A549 (cell line): ENCODE measurements at regions not wholly inside any gene's neighbourhood (a gene's known extent, or its start where the extent isn't known, plus 50 kb on each side); places are given as distances from the start of the nearest gene placed in this dataset.

Experiments
- ATAC-seq, 2 experiments: fragments of 200-7000 bp in 1 of 2; fragments of >200 bp in 1 of 2; cut with Nextera tagmentation in 1 of 2; cut with Tn5 transposase in 1 of 2; 3 replicates each; pipeline versions ENCODE4 v1.8.0 to v1.9.1; 2018 to 2020; ENCODE audit warnings: mild to moderate bottlenecking in 1 of 2, moderate library complexity in 1 of 2
- CTCF ChIA-PET: fragments of 300-600 bp; sonication (Branson Sonifier 250); formaldehyde crosslinking; extraction: SDS; loops from one replicate; lab custom pipeline; 2021; ENCODE audit warnings: antibody characterized with exemption, inconsistent platforms; lab: Yijun Ruan, JAX
- POLR2A ChIA-PET: fragments of 350-600 bp; formaldehyde crosslinking; extraction: SDS; loops from one replicate; lab custom pipeline; 2021; ENCODE audit warnings: antibody characterized with exemption, inconsistent platforms; lab: Yijun Ruan, JAX
- DNase-seq, 2 experiments: peaks; one replicate each; pipeline versions ENCODE4 v3.0.0 to v3.0.0-alpha.2; 2011 to 2016; ENCODE audit warnings: low read depth in 1 of 2, low spot score in 1 of 2
- FAIRE-seq: peaks from 2 replicates; lab custom pipeline; 2011; peaks lifted over from hg19 to GRCh38; lab: Jason Lieb, UNC
- H3K27ac ChIP-seq, 2 experiments: fragments of >200 bp; sonication (Bioruptor Twin); formaldehyde crosslinking; 3 replicates each; pipeline ENCODE4 v1.5.1; 2016 to 2017
- H3K4me1 ChIP-seq: fragments of >200 bp; sonication (Bioruptor Twin); formaldehyde crosslinking; 3 replicates; pipeline ENCODE4 v1.6.1; 2016
- H3K4me2 ChIP-seq: fragments of >200 bp; sonication (Bioruptor Twin); formaldehyde crosslinking; 3 replicates; pipeline ENCODE4 v1.6.1; 2016
- H3K4me3 ChIP-seq: fragments of >200 bp; sonication (Bioruptor Twin); formaldehyde crosslinking; 3 replicates; pipeline ENCODE4 v1.5.1; 2016
- H3K9me3 ChIP-seq: fragments of >200 bp; sonication (Bioruptor Twin); formaldehyde crosslinking; 3 replicates; pipeline ENCODE4 v1.6.1; 2016
- BHLHE40 ChIP-seq: IDR thresholded peaks from 2 replicates; pipeline ENCODE4 v1.6.1; 2012; ENCODE audit warnings: low read depth, low read length, inconsistent platforms
- CEBPB ChIP-seq, 2 experiments: fragments of >200 bp in 1 of 2; sonication (Bioruptor Twin) in 1 of 2; formaldehyde crosslinking in 1 of 2; IDR thresholded peaks; 2 replicates each; pipeline ENCODE4 v1.6.1; 2012 to 2016
- EP300 ChIP-seq, 2 experiments: fragments of >200 bp; sonication (Bioruptor Twin); formaldehyde crosslinking; IDR thresholded peaks; 2 replicates in 1 of 2; 3 replicates in 1 of 2; pipeline ENCODE4 v1.6.1; 2016 to 2017
- FOSB ChIP-seq: fragments of 250-450 bp; sonication (Bioruptor Pico); IDR thresholded peaks from 2 replicates; pipeline ENCODE4 v1.5.0; 2020; ENCODE audit warnings: mild to moderate bottlenecking, moderate library complexity
- GATA3 ChIP-seq: IDR thresholded peaks from 2 replicates; pipeline ENCODE4 v1.6.1; 2012; ENCODE audit warnings: borderline replicate concordance
- HDAC2 ChIP-seq: fragments of 200-600 bp; sonication (generic); IDR thresholded peaks from 2 replicates; pipeline ENCODE4 v1.6.1; 2016
- HMGXB4 ChIP-seq: fragments of 250-450 bp; sonication (Bioruptor Pico); IDR thresholded peaks from 2 replicates; pipeline ENCODE4 v1.5.0; 2021; ENCODE audit warnings: mild to moderate bottlenecking, moderate library complexity, borderline replicate concordance
- HOXB13 ChIP-seq: fragments of 250-450 bp; sonication (Bioruptor Pico); IDR thresholded peaks from 2 replicates; pipeline ENCODE4 v1.5.0; 2020; ENCODE audit warnings: low read depth, mild to moderate bottlenecking, moderate library complexity
- JUNB ChIP-seq: fragments of >200 bp; sonication (Bioruptor Twin); formaldehyde crosslinking; IDR thresholded peaks from 2 replicates; pipeline ENCODE4 v1.6.1; 2016
- NFE2L2 ChIP-seq: fragments of 150-350 bp; conservative IDR thresholded peaks from 2 replicates; pipeline ENCODE4 v1.6.1; 2014; ENCODE audit warnings: low read length
- NPAS2 ChIP-seq: fragments of 250-450 bp; sonication (Bioruptor Pico); IDR thresholded peaks from 2 replicates; pipeline ENCODE4 v1.8.0; 2022; ENCODE audit warnings: mild to moderate bottlenecking, moderate library complexity, borderline replicate concordance
- NR3C1 ChIP-seq: fragments of >200 bp; sonication (Bioruptor Twin); formaldehyde crosslinking; IDR thresholded peaks from 3 replicates; pipeline ENCODE4 v1.6.1; 2017
- PBX3 ChIP-seq: IDR thresholded peaks from 2 replicates; pipeline ENCODE4 v1.6.1; 2012
- POLR2AphosphoS2 ChIP-seq: conservative IDR thresholded peaks from 2 replicates; pipeline ENCODE4 v1.6.1; 2012; ENCODE audit warnings: low read length, improper control_type of control experiment, inconsistent platforms
- RAD21 ChIP-seq, 2 experiments: fragments of >200 bp in 1 of 2; sonication (Bioruptor Twin) in 1 of 2; formaldehyde crosslinking in 1 of 2; IDR thresholded peaks in 1 of 2; conservative IDR thresholded peaks in 1 of 2; 2 replicates in 1 of 2; 3 replicates in 1 of 2; pipeline ENCODE4 v1.6.1; 2012 to 2018; ENCODE audit warnings: inconsistent platforms in 1 of 2
- RCOR1 ChIP-seq: fragments of 150-350 bp; IDR thresholded peaks from 2 replicates; pipeline ENCODE4 v1.6.1; 2014; ENCODE audit warnings: antibody characterized with exemption, low read length, low read depth
- REST ChIP-seq: fragments of 200-600 bp; sonication (generic); IDR thresholded peaks from 2 replicates; pipeline ENCODE4 v1.6.1; 2016; ENCODE audit warnings: antibody characterized with exemption, mild to moderate bottlenecking, moderate library complexity
- RNF2 ChIP-seq: fragments of 200-600 bp; sonication (generic); IDR thresholded peaks from 2 replicates; pipeline ENCODE4 v1.6.1; 2016; ENCODE audit warnings: low read depth, mild to moderate bottlenecking, antibody characterized with exemption, moderate library complexity, borderline replicate concordance
- USF2 ChIP-seq: fragments of 450-650 bp; IDR thresholded peaks from 2 replicates; pipeline ENCODE4 v1.6.1; 2014; ENCODE audit warnings: antibody characterized with exemption
- ZC3H11A ChIP-seq: fragments of 450-650 bp; IDR thresholded peaks from 2 replicates; pipeline ENCODE4 v1.6.1; 2014; ENCODE audit warnings: antibody characterized with exemption, mild to moderate bottlenecking
- WGBS: methylation state at CpG from one replicate; pipeline ENCODE4 v1.1.6; 2017; ENCODE audit errors: missing lambda C conversion rate; 5-methylcytosine and 5-hydroxymethylcytosine counted together

- Histone ChIP-seq H3K4me3 (no peak overlapping the region), H3K4me2 (no peak overlapping the region), H3K9me3 (no peaks in the 10 kb centered on the region)
- CTCF ChIA-PET = interaction anchor here (1.4 kb wide), 1 partner anchor 11 kb away, joined by 5 read pairs; no protein-coding TSS in a partner anchor
- no peak for DNase-seq
- FAIRE-seq = no peak
- WGBS = 52% methylated on average over 21 of the region's 22 CpGs
- TF ChIP-seq JUNB (no peak), HMGXB4 (CRISPR knock-in tag) (no peak), ZC3H11A (no peak), POLR2AphosphoS2 (no peak), BHLHE40 (no peak), RAD21 (conservative IDR thresholded peaks at IDR 0.05 in 1 of 2, IDR thresholded peaks at IDR 0.05 in 1 of 2) (no peak), HDAC2 (no peak), FOSB (CRISPR knock-in tag) (no peak), NR3C1 (no peak), REST (no peak), HOXB13 (no peak), RNF2 (no peak), NFE2L2 (no peak), RCOR1 (no peak), PBX3 (no peak), EP300 (IDR thresholded peaks at IDR 0.05) (no peak), USF2 (no peak), CEBPB (IDR thresholded peaks at IDR 0.05) (no peak), GATA3 (no peak), NPAS2 (CRISPR knock-in tag) (no peak)
- TF ChIP-seq, all 56 proteins: peak for 0
- POLR2A ChIA-PET = no interaction called here
- H3K27ac ChIP-seq = no peak overlapping the region
- no peak for ATAC-seq
- H3K4me1 ChIP-seq = no peaks in the 10 kb centered on the region
Observed at GRCh38 chr16:51773071-51773890, 622.2 kb upstream of the SALL1 start.
